Breast epithelium (tissue), 3 donors: ENCODE measurements at regions not wholly inside any gene's neighbourhood (a gene's known extent, or its start where the extent isn't known, plus 50 kb on each side); places are given as distances from the start of the nearest gene placed in this dataset.

Experiments
- CTCF ChIP-seq, 3 donors: fragments of 450-650 bp; IDR thresholded peaks; one replicate each; pipeline ENCODE4 v1.5.1; 2016 to 2017; ENCODE audit warnings: antibody characterized with exemption in 3 of 3, mild to moderate bottlenecking in 3 of 3, moderate library complexity in 3 of 3
- POLR2A ChIP-seq: fragments of 450-650 bp; IDR thresholded peaks from one replicate; pipeline ENCODE4 v1.6.1; 2016; ENCODE audit warnings: antibody characterized with exemption, mild to moderate bottlenecking, moderate library complexity

DNA sequence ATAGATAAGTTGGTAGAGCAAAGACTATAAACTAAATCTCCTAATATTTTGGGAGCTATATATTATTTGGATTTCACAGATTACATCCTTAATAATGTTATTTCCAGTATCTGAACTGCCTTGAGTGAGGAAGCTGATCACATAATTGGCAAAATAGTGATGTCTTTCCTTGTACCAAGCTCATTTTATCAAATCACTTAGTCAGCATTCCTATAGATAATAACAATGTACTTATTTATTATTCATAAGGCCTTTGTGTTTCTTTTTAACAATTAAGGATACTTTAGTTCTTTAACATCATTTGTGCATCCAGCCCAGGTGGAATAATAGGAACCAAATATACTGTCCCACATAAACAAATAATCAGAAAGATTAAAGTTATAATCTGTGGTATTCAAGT lies 1093.6 kb downstream of the PCDH18 start:
- TF ChIP-seq POLR2A (no peak), CTCF (IDR thresholded peaks at IDR 0.05) (no peak)
